IMR-90 (cell line): ENCODE measurements at regions not wholly inside any gene's neighbourhood (a gene's known extent, or its start where the extent isn't known, plus 50 kb on each side); places are given as distances from the start of the nearest gene placed in this dataset.

Source experiments
- ATAC-seq: fragments of 200-7000 bp; cut with Tn5 transposase; 2 replicates; pipeline ENCODE4 v1.9.1; 2020; ENCODE audit warnings: low read depth, mild to moderate bottlenecking, moderate library complexity
- BruUV-seq: library from RNA; stranded (reverse); fragments of 400-500 nt; replicated peaks from 2 replicates; lab custom pipeline; 2021; lab: Mats Ljungman, UMichigan
- CTCF ChIA-PET: fragments of 300-600 bp; formaldehyde crosslinking; extraction: SDS; loops from one replicate; lab custom pipeline; 2021; ENCODE audit warnings: antibody characterized with exemption; lab: Yijun Ruan, JAX
- POLR2A ChIA-PET: fragments of 300-600 bp; sonication (Branson Sonifier 250); formaldehyde crosslinking; loops from one replicate; lab custom pipeline; 2022; ENCODE audit warnings: antibody characterized with exemption; ENCODE audit not compliant: unreplicated experiment; lab: Charles Lee
- DNase-seq: peaks from one replicate; pipeline ENCODE4 v3.0.0; 2013
- H2AFZ ChIP-seq: replicated peaks from 2 replicates; pipeline ENCODE3; 2013; ENCODE audit warnings: low read length, mild to moderate bottlenecking; ENCODE audit not compliant: poor library complexity
- H2AK5ac ChIP-seq: 2 replicates; pipeline ENCODE4 v1.6.1; 2013; ENCODE audit warnings: low read depth, low read length, inconsistent platforms
- H2AK9ac ChIP-seq: replicated peaks from 2 replicates; pipeline ENCODE3; 2013; ENCODE audit warnings: mild to moderate bottlenecking, low read depth, low read length, moderate library complexity; ENCODE audit not compliant: poor library complexity
- H2BK120ac ChIP-seq: 2 replicates; pipeline ENCODE4 v1.6.1; 2013; ENCODE audit warnings: low read depth, low read length, inconsistent platforms
- H2BK15ac ChIP-seq: 3 replicates; pipeline ENCODE4 v1.6.1; 2013; ENCODE audit warnings: low read depth, low read length, inconsistent platforms
- H2BK20ac ChIP-seq: 2 replicates; pipeline ENCODE4 v1.6.1; 2013; ENCODE audit warnings: low read depth, mild to moderate bottlenecking, inconsistent platforms, low read length, moderate library complexity
- H2BK5ac ChIP-seq: 2 replicates; pipeline ENCODE4 v1.6.1; 2013; ENCODE audit warnings: mild to moderate bottlenecking, low read depth, low read length, inconsistent platforms; ENCODE audit not compliant: poor library complexity, severe bottlenecking
- H3K14ac ChIP-seq: replicated peaks from 2 replicates; pipeline ENCODE4 v1.6.1; 2013; ENCODE audit warnings: low read depth, low read length, inconsistent platforms
- H3K18ac ChIP-seq: 2 replicates; pipeline ENCODE4 v1.6.1; 2013; ENCODE audit warnings: low read depth, low read length, control low read depth
- H3K23ac ChIP-seq: 2 replicates; pipeline ENCODE4 v1.6.1; 2013; ENCODE audit warnings: low read depth, low read length, inconsistent platforms
- H3K27ac ChIP-seq: 2 replicates; pipeline ENCODE4 v1.5.1; 2013; ENCODE audit warnings: mild to moderate bottlenecking, control low read depth, low read length; ENCODE audit not compliant: insufficient read depth
- H3K27me3 ChIP-seq: 2 replicates; pipeline ENCODE4 v1.6.1; 2013; ENCODE audit warnings: low read length; ENCODE audit not compliant: control insufficient read depth, insufficient read depth
- H3K36me3 ChIP-seq: 2 replicates; pipeline ENCODE4 v1.6.1; 2013; ENCODE audit warnings: low read length, mixed read lengths; ENCODE audit not compliant: control insufficient read depth, insufficient read depth
- H3K4ac ChIP-seq: 2 replicates; pipeline ENCODE4 v1.6.1; 2013; ENCODE audit warnings: low read depth, low read length, inconsistent platforms
- H3K4me1 ChIP-seq: 2 replicates; pipeline ENCODE4 v1.6.1; 2013; ENCODE audit warnings: low read length, mixed read lengths; ENCODE audit not compliant: control insufficient read depth, insufficient read depth
- H3K4me2 ChIP-seq: 2 replicates; pipeline ENCODE4 v1.6.1; 2013; ENCODE audit warnings: low read depth, mild to moderate bottlenecking, control low read depth, low read length, moderate library complexity
- H3K4me3 ChIP-seq: 2 replicates; pipeline ENCODE4 v1.5.1; 2013; ENCODE audit warnings: low read depth, mild to moderate bottlenecking, control low read depth, low read length, moderate library complexity; ENCODE audit not compliant: insufficient read depth
- H3K56ac ChIP-seq: 2 replicates; pipeline ENCODE4 v1.6.1; 2013; ENCODE audit warnings: low read length, inconsistent platforms; ENCODE audit not compliant: insufficient read depth; ENCODE audit errors: extremely low read depth
- H3K79me1 ChIP-seq, 2 experiments: 2 replicates each; pipeline ENCODE4 v1.6.1; 2013; ENCODE audit warnings: low read length in 2 of 2, inconsistent platforms in 1 of 2, low read depth in 1 of 2
- H3K9ac ChIP-seq: 2 replicates; pipeline ENCODE4 v1.6.1; 2013; ENCODE audit warnings: low read depth, low read length, control low read depth
- H3K9me1 ChIP-seq: 2 replicates; pipeline ENCODE4 v1.6.1; 2013; ENCODE audit warnings: low read length, inconsistent platforms; ENCODE audit not compliant: insufficient read depth
- H3K9me3 ChIP-seq: 2 replicates; pipeline ENCODE4 v1.6.1; 2013; ENCODE audit warnings: low read length; ENCODE audit not compliant: control insufficient read depth, insufficient read depth
- H4K20me1 ChIP-seq: 2 replicates; pipeline ENCODE4 v1.6.1; 2013; ENCODE audit warnings: low read length, inconsistent platforms; ENCODE audit not compliant: insufficient read depth
- H4K5ac ChIP-seq: 2 replicates; pipeline ENCODE4 v1.6.1; 2013; ENCODE audit warnings: mild to moderate bottlenecking, low read depth, low read length, control low read depth
- H4K8ac ChIP-seq, 2 experiments: 2 replicates each; pipeline ENCODE4 v1.6.1; 2013; ENCODE audit warnings: low read depth in 2 of 2, low read length in 2 of 2, control low read depth in 1 of 2, inconsistent platforms in 1 of 2
- H4K91ac ChIP-seq: 2 replicates; pipeline ENCODE4 v1.6.1; 2013; ENCODE audit warnings: low read depth, low read length, inconsistent platforms; ENCODE audit not compliant: insufficient read depth
- BHLHE40 ChIP-seq: fragments of 150-350 bp; IDR thresholded peaks from 2 replicates; pipeline ENCODE4 v1.6.1; 2016; ENCODE audit warnings: mild to moderate bottlenecking, low read depth, low read length
- ELK1 ChIP-seq: fragments of 150-350 bp; IDR thresholded peaks from 2 replicates; pipeline ENCODE4 v1.6.1; 2016; ENCODE audit warnings: low read depth, mild to moderate bottlenecking, low read length, moderate library complexity, borderline replicate concordance
- MAFK ChIP-seq: IDR thresholded peaks from 2 replicates; pipeline ENCODE4 v1.6.1; 2012; ENCODE audit warnings: low read depth, low read length, improper control_type of control experiment
- MAZ ChIP-seq: IDR thresholded peaks from 2 replicates; pipeline ENCODE4 v1.6.1; 2012; ENCODE audit warnings: low read depth, mild to moderate bottlenecking, low read length, improper control_type of control experiment, moderate library complexity, borderline replicate concordance
- MXI1 ChIP-seq: IDR thresholded peaks from 2 replicates; pipeline ENCODE4 v1.6.1; 2012; ENCODE audit warnings: low read depth, mild to moderate bottlenecking, low read length, moderate library complexity, borderline replicate concordance
- POLR2A ChIP-seq: IDR thresholded peaks from 2 replicates; pipeline ENCODE4 v1.6.1; 2012; ENCODE audit warnings: mild to moderate bottlenecking, low read depth, low read length
- RAD21 ChIP-seq: IDR thresholded peaks from 2 replicates; pipeline ENCODE4 v1.6.1; 2012; ENCODE audit warnings: low read length, improper control_type of control experiment
- RCOR1 ChIP-seq: IDR thresholded peaks from 2 replicates; pipeline ENCODE4 v1.6.1; 2012; ENCODE audit warnings: mild to moderate bottlenecking, low read length, improper control_type of control experiment; ENCODE audit not compliant: insufficient replicate concordance
- WGBS, 2 experiments: methylation state at CpG; one replicate each; pipeline versions ENCODE4 v1.1.5 to v1.1.7; 2013; ENCODE audit warnings: missing lambda C conversion rate in 2 of 2; ENCODE audit not compliant: insufficient read length in 1 of 2; ENCODE audit errors: extremely low coverage in 2 of 2; 5-methylcytosine and 5-hydroxymethylcytosine counted together
- dilution Hi-C: fragments of 300-500 bp; cut with HindIII; formaldehyde crosslinking; loops from one replicate; pipeline ENCODE4 v1.14.3; 2018; ENCODE audit warnings: low sequenced_read_pairs; ENCODE audit not compliant: unreplicated experiment
- in situ Hi-C: fragments of 300-500 bp; cut with MboI; formaldehyde crosslinking; loops from 3 replicates; pipeline ENCODE4 v1.14.3; 2019; ENCODE audit warnings: low sequenced_read_pairs, inconsistent platforms, mixed read lengths
- intact Hi-C: fragments of 100-400 bp; cut with micrococcal nuclease; formaldehyde crosslinking; loops from 2 replicates; pipeline ENCODE4 v1.10.0; 2022

DNA sequence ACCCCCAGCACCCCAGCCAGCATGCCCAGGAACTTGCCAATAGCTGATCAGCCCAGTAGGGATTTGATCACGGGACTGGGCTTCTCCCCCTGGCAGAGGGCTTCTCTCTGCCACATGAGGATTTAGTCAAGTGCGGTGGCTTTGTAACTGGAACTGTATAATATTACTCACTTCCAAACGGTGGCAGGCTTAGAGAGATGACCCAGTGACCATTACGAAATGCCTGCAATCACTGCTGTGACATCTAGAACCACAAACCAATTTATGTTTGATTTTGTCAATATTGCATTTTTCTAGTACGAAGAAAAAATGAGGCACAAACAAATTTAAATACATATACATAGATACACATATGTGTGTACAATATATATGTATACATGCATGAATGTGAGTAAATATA, 192.1 kb downstream of the ERCC6L2 start:
- no peak overlapping the region for H4K5ac ChIP-seq
- H2AK9ac ChIP-seq: no peak overlapping the region
- in situ Hi-C loops (no loop called here), dilution Hi-C loops (no loop called here), intact Hi-C loops (no loop called here)
- no peak overlapping the region for H3K4ac ChIP-seq
- H2BK15ac ChIP-seq: no peak overlapping the region
- H2BK120ac ChIP-seq: no peak overlapping the region
- H2AFZ ChIP-seq: no peak overlapping the region
- ATAC-seq: no peak
- BruUV-seq: no TSS peak
- H3K27me3 ChIP-seq: peaks cover 17% of the 10 kb centered on the region
- ChIA-PET POLR2A (no interaction called here), CTCF (no interaction called here)
- H3K4me2 ChIP-seq: no peak overlapping the region
- H2AK5ac ChIP-seq: no peak overlapping the region
- H2BK5ac ChIP-seq: no peak overlapping the region
- no peak overlapping the region for H3K56ac ChIP-seq
- H3K18ac ChIP-seq: no peak overlapping the region
- WGBS, 2 experiments: no CpG with 5 or more reads among the region's 5 CpGs
- no peaks in the 10 kb centered on the region for H3K9me1 ChIP-seq
- H4K20me1 ChIP-seq: no peaks in the 10 kb centered on the region
- H3K9ac ChIP-seq: no peak overlapping the region
- no peak overlapping the region for H3K4me3 ChIP-seq
- H2BK20ac ChIP-seq: no peak overlapping the region
- no peak overlapping the region for H4K8ac ChIP-seq
- no peak overlapping the region for H3K23ac ChIP-seq
- H4K91ac ChIP-seq: no peak overlapping the region
- H3K4me1 ChIP-seq: no peaks in the 10 kb centered on the region; the same call in 1 of the 2 replicates
- TF ChIP-seq POLR2A (no peak), BHLHE40 (no peak), ELK1 (no peak), MXI1 (no peak), RAD21 (no peak), MAZ (no peak), RCOR1 (no peak), MAFK (0 out of 2 replicates have a peak, but pooled peaks have one; percentile 10)
- H3K9me3 ChIP-seq: no peaks in the 10 kb centered on the region
- no peak for DNase-seq
- no peaks in the 10 kb centered on the region for H3K36me3 ChIP-seq
- H3K14ac ChIP-seq: no peak overlapping the region
- no peaks in the 10 kb centered on the region for H3K79me1 ChIP-seq
- H3K27ac ChIP-seq: no peak overlapping the region
